GM12891 (cell line): ENCODE measurements at regions not wholly inside any gene's neighbourhood (a gene's known extent, or its start where the extent isn't known, plus 50 kb on each side); places are given as distances from the start of the nearest gene placed in this dataset.

Experiments used
- DNase-seq: peaks from one replicate; pipeline ENCODE4 v3.0.0; 2011; ENCODE audit warnings: low spot score; ENCODE audit not compliant: insufficient read length
- FAIRE-seq: peaks from 2 replicates; lab custom pipeline; 2011; peaks lifted over from hg19 to GRCh38; lab: Jason Lieb, UNC
- PAX5 ChIP-seq: IDR thresholded peaks from 2 replicates; pipeline ENCODE4 v1.6.1; 2011; ENCODE audit warnings: low read length, moderate library complexity, mild to moderate bottlenecking; ENCODE audit not compliant: insufficient read depth, severe bottlenecking
- POLR2A ChIP-seq: IDR thresholded peaks from 2 replicates; pipeline ENCODE4 v1.6.1; 2011; ENCODE audit warnings: low read depth, low read length, control low read depth
- POLR2AphosphoS5 ChIP-seq: IDR thresholded peaks from 2 replicates; pipeline ENCODE4 v1.6.1; 2011; ENCODE audit warnings: low read depth, low read length, control low read depth
- POU2F2 ChIP-seq: IDR thresholded peaks from 2 replicates; pipeline ENCODE4 v1.6.1; 2011; ENCODE audit warnings: low read depth, mild to moderate bottlenecking, control low read depth, low read length, moderate library complexity
- SPI1 ChIP-seq: IDR thresholded peaks from 2 replicates; pipeline ENCODE4 v1.6.1; 2011; ENCODE audit warnings: low read depth, low read length, control low read depth
- TAF1 ChIP-seq: IDR thresholded peaks from 2 replicates; pipeline ENCODE4 v1.6.1; 2011; ENCODE audit warnings: low read depth, low read length, control low read depth

DNA sequence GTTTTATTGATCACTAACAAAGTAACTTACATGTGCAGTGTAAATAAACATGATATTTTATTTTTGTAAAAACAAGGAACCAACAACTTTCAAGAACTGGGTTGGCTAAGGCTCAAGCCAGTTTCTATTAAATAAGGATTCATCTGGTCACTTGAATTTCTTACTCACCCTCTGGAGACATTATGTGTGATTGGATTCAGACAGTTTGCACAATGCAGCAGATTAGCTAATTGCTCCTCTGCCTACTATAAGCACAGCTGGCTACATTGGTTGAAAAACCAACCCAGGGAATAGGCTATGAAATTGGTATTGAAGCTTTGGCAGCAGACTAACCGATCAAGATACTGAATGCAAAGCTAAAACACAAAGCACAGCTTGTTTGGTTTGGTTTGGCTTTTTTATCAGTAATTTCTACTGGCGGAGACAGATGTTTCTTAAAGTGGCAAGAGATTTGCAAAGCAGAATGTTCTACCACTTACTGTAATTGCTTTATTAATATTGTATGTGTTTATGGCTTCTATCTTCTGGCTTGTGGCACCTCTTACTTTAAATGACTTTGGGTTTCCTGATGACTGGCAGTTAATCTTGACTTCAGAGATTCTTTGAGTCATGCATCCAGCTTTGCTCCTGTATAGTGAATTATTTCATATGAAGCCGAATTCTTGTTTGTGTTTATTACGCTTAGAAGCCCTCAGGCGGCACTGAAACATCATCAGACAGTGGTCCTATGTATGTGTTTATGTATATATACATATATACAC lies 231.5 kb downstream of the MPDZ start:
- FAIRE-seq, result no peak
- TF ChIP-seq POU2F2 (no peak), TAF1 (no peak), POLR2A (no peak), PAX5 (no peak), POLR2AphosphoS5 (no peak), SPI1 (no peak)
- DNase-seq, result no peak

DNA sequence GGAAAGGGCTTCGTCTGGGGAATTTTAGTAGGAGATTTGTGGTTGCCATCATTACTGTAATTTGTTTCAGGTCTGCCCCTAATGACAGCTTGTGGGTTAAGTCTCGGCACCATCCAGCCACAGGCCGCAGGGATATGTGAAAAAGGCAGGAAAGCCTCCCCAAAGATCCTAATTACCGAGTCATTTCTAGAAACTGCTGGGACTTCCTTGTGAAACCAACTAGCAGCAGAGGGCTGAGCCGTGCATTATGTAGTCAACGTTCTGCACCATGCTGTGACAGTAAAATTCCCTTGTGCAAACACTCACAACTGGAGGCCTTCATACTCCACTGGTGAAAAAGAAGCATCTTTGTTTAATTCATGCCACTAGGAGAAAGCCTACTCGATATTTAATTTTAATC lies 230.3 kb downstream of the MPDZ start:
- DNase-seq, result no peak
- no peak for TF ChIP-seq TAF1
- TF ChIP-seq SPI1, result no peak
- TF ChIP-seq PAX5, result no peak
- FAIRE-seq, result no peak

DNA sequence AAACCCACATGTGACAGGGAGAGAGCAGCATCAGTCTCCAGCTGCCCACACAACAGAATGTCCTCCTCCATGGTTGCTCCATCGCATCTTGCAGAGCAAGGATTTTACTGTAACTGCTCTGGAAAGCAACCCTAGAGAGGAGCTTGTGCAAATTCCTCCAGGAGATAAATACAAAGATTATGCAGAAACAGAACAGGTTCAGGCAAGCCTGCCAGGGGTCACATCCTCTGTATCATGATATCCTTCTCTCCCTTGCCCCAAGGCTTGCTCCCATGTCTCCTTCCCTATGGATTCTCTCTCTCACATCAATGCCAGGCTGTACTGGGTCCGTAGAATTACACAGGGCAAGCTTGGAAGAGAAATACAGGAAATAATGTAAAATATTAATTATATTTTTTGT lies 226.0 kb downstream of the MPDZ start:
- no peak for DNase-seq
- FAIRE-seq, result no peak
- no peak for TF ChIP-seq POLR2AphosphoS5
- no peak for TF ChIP-seq POU2F2
- TF ChIP-seq POLR2A, result no peak
- no peak for TF ChIP-seq SPI1
- TF ChIP-seq PAX5, result no peak
- no peak for TF ChIP-seq TAF1

DNA sequence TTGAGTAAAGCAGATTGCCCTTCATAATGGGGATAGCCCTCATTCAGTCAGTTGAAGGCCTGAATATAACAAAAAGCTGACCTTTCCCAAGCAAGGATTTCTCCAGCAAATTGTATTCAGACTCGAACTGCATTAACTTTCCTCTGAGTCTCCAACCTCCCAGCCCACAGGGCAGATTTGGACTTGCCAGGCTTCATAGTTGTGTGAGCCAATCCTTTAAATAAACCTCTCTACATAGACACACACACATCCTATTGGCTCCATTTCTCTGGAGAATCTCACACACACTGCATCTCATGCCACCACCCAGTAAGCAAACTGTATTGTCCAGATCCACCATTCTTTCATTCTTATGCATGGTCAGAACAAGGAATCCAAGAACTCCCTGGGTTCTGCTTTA lies 225.1 kb downstream of the MPDZ start:
- DNase-seq, result no peak
- no peak for FAIRE-seq
- no peak for TF ChIP-seq POU2F2
- TF ChIP-seq POLR2A, result no peak
- no peak for TF ChIP-seq SPI1
- TF ChIP-seq PAX5, result no peak
- no peak for TF ChIP-seq POLR2AphosphoS5
- TF ChIP-seq TAF1, result no peak
